Mesenchymal stem cell (in vitro differentiated cells and primary cell): ENCODE measurements at regions not wholly inside any gene's neighbourhood (a gene's known extent, or its start where the extent isn't known, plus 50 kb on each side); places are given as distances from the start of the nearest gene placed in this dataset.

ENCODE experiments used
- DNase-seq: peaks from one replicate; pipeline ENCODE4 v3.0.0-alpha.2; 2013
- H2AFZ ChIP-seq: one replicate; pipeline ENCODE4 v1.6.1; 2013; ENCODE audit warnings: low read depth, mild to moderate bottlenecking, control low read depth, inconsistent platforms, low read length, moderate library complexity
- H2AK5ac ChIP-seq: 2 replicates; pipeline ENCODE4 v1.6.1; 2013; ENCODE audit warnings: low read length, moderate library complexity, mild to moderate bottlenecking, inconsistent platforms; ENCODE audit not compliant: severe bottlenecking
- H2BK120ac ChIP-seq: one replicate; pipeline ENCODE4 v1.6.1; 2013; ENCODE audit warnings: low read depth, mild to moderate bottlenecking, inconsistent platforms, low read length, moderate library complexity
- H2BK12ac ChIP-seq, 2 experiments: one replicate each; pipeline ENCODE4 v1.6.1; 2013; ENCODE audit warnings: inconsistent platforms in 2 of 2, low read length in 2 of 2, mild to moderate bottlenecking in 2 of 2, moderate library complexity in 2 of 2, control low read depth in 1 of 2
- H2BK15ac ChIP-seq: one replicate; pipeline ENCODE4 v1.6.1; 2013; ENCODE audit warnings: mild to moderate bottlenecking, low read depth, inconsistent platforms; ENCODE audit not compliant: poor library complexity, severe bottlenecking
- H2BK5ac ChIP-seq: 2 replicates; pipeline ENCODE4 v1.6.1; 2013; ENCODE audit warnings: low read depth, mild to moderate bottlenecking, low read length, control low read depth, inconsistent platforms; ENCODE audit not compliant: poor library complexity, severe bottlenecking
- H3K14ac ChIP-seq, 2 experiments: one replicate each; pipeline ENCODE4 v1.6.1; 2013; ENCODE audit warnings: inconsistent platforms in 2 of 2, low read length in 2 of 2, control low read depth in 1 of 2, mild to moderate bottlenecking in 1 of 2, moderate library complexity in 1 of 2
- H3K18ac ChIP-seq, 2 experiments: one replicate each; pipeline ENCODE4 v1.6.1; 2013; ENCODE audit warnings: inconsistent platforms in 2 of 2, low read length in 2 of 2, control low read depth in 1 of 2, low read depth in 1 of 2, mild to moderate bottlenecking in 1 of 2
- H3K23ac ChIP-seq, 2 experiments: one replicate each; pipeline ENCODE4 v1.6.1; 2013; ENCODE audit warnings: inconsistent platforms in 2 of 2, low read length in 2 of 2, mild to moderate bottlenecking in 2 of 2, moderate library complexity in 2 of 2, control low read depth in 1 of 2
- H3K27ac ChIP-seq: 2 replicates; pipeline ENCODE4 v1.5.1; 2013; ENCODE audit warnings: mild to moderate bottlenecking, moderate library complexity, low read length, control low read depth, inconsistent platforms; ENCODE audit not compliant: poor library complexity, severe bottlenecking
- H3K27me3 ChIP-seq, 2 experiments: 2 replicates each; pipeline versions ENCODE4 v1.6.1 to v1.7.0; 2013; ENCODE audit warnings: low read length in 2 of 2, mild to moderate bottlenecking in 2 of 2, moderate library complexity in 2 of 2, control low read depth in 1 of 2, inconsistent platforms in 1 of 2; ENCODE audit not compliant: control insufficient read depth in 1 of 2, insufficient read depth in 1 of 2
- H3K36me3 ChIP-seq, 2 experiments: 2 replicates each; pipeline versions ENCODE4 v1.6.1 to v1.7.0; 2013; ENCODE audit warnings: low read length in 2 of 2, control low read depth in 1 of 2, inconsistent platforms in 1 of 2, low read depth in 1 of 2, mild to moderate bottlenecking in 1 of 2; ENCODE audit not compliant: insufficient read depth in 2 of 2, control insufficient read depth in 1 of 2
- H3K4ac ChIP-seq, 2 experiments: one replicate each; pipeline ENCODE4 v1.6.1; 2013; ENCODE audit warnings: inconsistent platforms in 2 of 2, low read length in 2 of 2, mild to moderate bottlenecking in 2 of 2, moderate library complexity in 2 of 2, control low read depth in 1 of 2, low read depth in 1 of 2
- H3K4me1 ChIP-seq: 2 replicates; pipeline ENCODE4 v1.6.1; 2013; ENCODE audit warnings: low read depth, low read length, control low read depth; ENCODE audit not compliant: control insufficient read depth, insufficient read depth
- H3K4me2 ChIP-seq: 2 replicates; pipeline ENCODE4 v1.6.1; 2013; ENCODE audit warnings: low read length, mild to moderate bottlenecking, inconsistent platforms; ENCODE audit not compliant: poor library complexity, severe bottlenecking
- H3K4me3 ChIP-seq, 2 experiments: 2 replicates each; pipeline versions ENCODE4 v1.5.1 to v1.7.0; 2013; ENCODE audit warnings: low read length in 2 of 2, mild to moderate bottlenecking in 2 of 2, control low read depth in 1 of 2, low read depth in 1 of 2; ENCODE audit not compliant: insufficient read depth in 1 of 2
- H3K79me1 ChIP-seq: replicated peaks from 2 replicates; pipeline ENCODE4 v1.6.1; 2013; ENCODE audit warnings: mild to moderate bottlenecking, control low read depth, low read length, inconsistent platforms; ENCODE audit not compliant: poor library complexity, severe bottlenecking
- H3K9ac ChIP-seq: 2 replicates; pipeline ENCODE4 v1.7.0; 2013; ENCODE audit warnings: mild to moderate bottlenecking, low read length, moderate library complexity
- H3K9me3 ChIP-seq: 2 replicates; pipeline ENCODE4 v1.7.0; 2013; ENCODE audit warnings: mild to moderate bottlenecking, low read length; ENCODE audit not compliant: control insufficient read depth
- H4K8ac ChIP-seq: one replicate; pipeline ENCODE4 v1.6.1; 2013; ENCODE audit warnings: inconsistent platforms, mild to moderate bottlenecking, low read length, moderate library complexity
- H4K91ac ChIP-seq: one replicate; pipeline ENCODE4 v1.6.1; 2013; ENCODE audit warnings: mild to moderate bottlenecking, low read length, inconsistent platforms
- WGBS: methylation state at CpG from one replicate; pipeline ENCODE4 v1.1.7; 2013; ENCODE audit warnings: mixed read lengths; 5-methylcytosine and 5-hydroxymethylcytosine counted together

DNA sequence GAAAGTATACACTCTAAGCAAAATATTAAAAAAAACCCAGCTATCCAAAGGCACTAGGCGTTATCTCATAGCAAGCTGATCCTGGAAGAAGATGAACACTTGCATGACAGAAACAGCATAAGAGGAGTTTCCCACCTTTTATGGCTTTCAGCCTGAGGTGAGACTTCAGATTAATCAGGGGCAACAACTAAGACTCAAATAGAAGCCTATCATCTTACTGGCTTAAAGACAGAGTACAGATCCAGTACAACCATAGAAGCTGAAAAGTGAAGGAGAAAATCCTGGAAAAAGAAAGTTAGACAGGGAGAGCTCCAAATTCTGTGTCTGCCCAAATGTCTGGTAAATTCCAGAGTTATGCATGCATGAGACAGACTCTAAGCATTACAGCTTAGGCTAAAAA, 360.8 kb upstream of the KCNN2 start:
- no peak overlapping the region for H2BK15ac ChIP-seq
- no peak overlapping the region for H2BK5ac ChIP-seq
- no peaks in the 10 kb centered on the region for H3K36me3 ChIP-seq
- no peak overlapping the region for H3K23ac ChIP-seq
- no peaks in the 10 kb centered on the region for H3K27me3 ChIP-seq
- no peak overlapping the region for H4K8ac ChIP-seq
- H2BK12ac ChIP-seq = no peak overlapping the region
- H2AFZ ChIP-seq = no peak overlapping the region
- no peak overlapping the region for H3K4me3 ChIP-seq
- no peak overlapping the region for H3K9ac ChIP-seq
- H4K91ac ChIP-seq = no peak overlapping the region
- no peaks in the 10 kb centered on the region for H3K4me1 ChIP-seq
- H3K14ac ChIP-seq = no peak overlapping the region
- no peak overlapping the region for H3K4me2 ChIP-seq
- DNase-seq = no peak
- no peak overlapping the region for H2AK5ac ChIP-seq
- no peak overlapping the region for H3K27ac ChIP-seq
- peaks cover 3% of the 10 kb centered on the region for H3K9me3 ChIP-seq
- no peak overlapping the region for H2BK120ac ChIP-seq
- WGBS = 96% methylated on average over 1 of the region's 1 CpG
- H3K4ac ChIP-seq = no peak overlapping the region
- no peaks in the 10 kb centered on the region for H3K79me1 ChIP-seq
- no peak overlapping the region for H3K18ac ChIP-seq

DNA sequence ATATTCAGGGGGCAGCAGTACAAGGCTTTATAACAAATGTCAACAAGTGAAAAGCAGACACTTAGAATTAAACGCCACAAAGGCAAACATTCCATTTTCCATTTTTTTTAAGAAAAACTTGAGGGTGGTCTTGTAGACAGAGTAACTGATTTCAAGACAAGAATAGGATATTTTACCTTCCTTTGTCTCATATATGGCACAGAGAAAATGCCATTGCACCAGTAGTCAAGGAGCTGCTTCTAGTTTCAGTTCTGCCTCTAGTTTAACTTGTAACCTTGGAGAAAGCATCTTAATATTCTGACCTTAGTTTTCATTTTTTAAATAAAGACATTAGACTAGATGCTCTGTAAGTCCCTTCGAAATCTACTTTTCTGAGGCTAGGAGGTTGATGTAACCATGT, 355.3 kb upstream of the KCNN2 start:
- peaks cover 3% of the 10 kb centered on the region for H3K9me3 ChIP-seq
- H2BK15ac ChIP-seq = no peak overlapping the region
- no peak overlapping the region for H2BK5ac ChIP-seq
- H3K9ac ChIP-seq = no peak overlapping the region
- H2BK12ac ChIP-seq = no peak overlapping the region
- WGBS = no CpG with 5 or more reads among the region's 2 CpGs
- no peak overlapping the region for H3K23ac ChIP-seq
- H3K27ac ChIP-seq = no peak overlapping the region
- H3K36me3 ChIP-seq = no peaks in the 10 kb centered on the region
- no peak overlapping the region for H2AFZ ChIP-seq
- no peak overlapping the region for H4K8ac ChIP-seq
- H3K4ac ChIP-seq = no peak overlapping the region
- no peak overlapping the region for H2AK5ac ChIP-seq
- no peak overlapping the region for H4K91ac ChIP-seq
- DNase-seq = no peak
- H3K4me3 ChIP-seq = no peak overlapping the region
- H3K4me1 ChIP-seq = no peaks in the 10 kb centered on the region
- no peak overlapping the region for H3K18ac ChIP-seq
- no peaks in the 10 kb centered on the region for H3K79me1 ChIP-seq
- no peak overlapping the region for H3K4me2 ChIP-seq
- H3K14ac ChIP-seq = no peak overlapping the region
- H3K27me3 ChIP-seq = no peaks in the 10 kb centered on the region
- H2BK120ac ChIP-seq = no peak overlapping the region

DNA sequence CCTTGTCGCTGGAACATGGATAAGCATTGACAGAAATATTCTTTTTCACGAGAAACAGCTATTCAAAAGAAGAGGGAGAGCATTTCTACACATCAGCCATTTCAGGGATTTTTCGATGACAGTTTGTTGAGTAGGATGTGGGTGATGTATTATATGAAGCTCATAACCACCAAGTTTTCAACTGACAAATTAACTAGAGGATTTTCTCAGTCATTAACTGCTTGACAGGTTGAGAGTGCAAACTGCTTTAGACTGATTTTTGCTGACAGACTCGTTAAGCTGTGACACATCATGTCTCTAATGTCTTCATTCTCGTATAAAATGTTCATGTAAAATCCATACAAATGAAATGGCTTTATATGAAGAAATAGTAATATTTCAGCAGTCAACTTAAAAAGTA, 354.2 kb upstream of the KCNN2 start:
- Histone ChIP-seq H2AFZ (no peak overlapping the region), H3K4ac (no peak overlapping the region), H2AK5ac (no peak overlapping the region), H3K27ac (no peak overlapping the region), H3K14ac (no peak overlapping the region), H3K23ac (no peak overlapping the region), H2BK12ac (no peak overlapping the region), H3K4me1 (no peaks in the 10 kb centered on the region), H3K4me2 (no peak overlapping the region), H3K36me3 (no peaks in the 10 kb centered on the region), H2BK120ac (no peak overlapping the region), H4K91ac (no peak overlapping the region), H2BK5ac (no peak overlapping the region), H3K9ac (no peak overlapping the region), H3K18ac (no peak overlapping the region), H3K79me1 (no peaks in the 10 kb centered on the region), H4K8ac (no peak overlapping the region), H3K27me3 (no peaks in the 10 kb centered on the region), H3K4me3 (no peak overlapping the region), H3K9me3 (peaks cover 1% of the 10 kb centered on the region), H2BK15ac (no peak overlapping the region)
- no peak for DNase-seq
- WGBS = 62% methylated on average over 3 of the region's 5 CpGs

DNA sequence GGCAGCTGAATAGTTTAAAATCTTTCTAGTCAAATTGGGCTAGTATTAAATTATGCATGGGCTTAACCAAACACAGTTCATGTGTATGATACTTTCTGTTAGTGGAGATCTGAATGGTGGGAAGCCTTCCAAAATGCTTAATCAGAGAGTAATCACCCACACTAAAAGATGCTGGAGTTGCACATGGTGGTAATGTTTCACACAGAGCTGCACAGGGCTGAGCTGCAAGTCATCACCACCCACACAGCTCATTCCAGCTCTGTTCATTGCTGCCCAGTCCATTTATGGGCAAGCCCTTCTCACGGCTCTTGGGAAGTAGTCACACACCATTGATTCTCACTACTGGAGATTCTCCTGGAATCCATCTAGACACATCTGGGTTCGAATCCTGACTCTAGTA, 351.5 kb upstream of the KCNN2 start:
- Histone ChIP-seq H3K79me1 (no peaks in the 10 kb centered on the region), H3K4me2 (no peak overlapping the region), H2AFZ (no peak overlapping the region), H3K4me3 (no peak overlapping the region), H3K9me3 (no peaks in the 10 kb centered on the region), H2AK5ac (no peak overlapping the region), H2BK120ac (no peak overlapping the region), H3K18ac (no peak overlapping the region), H3K4ac (no peak overlapping the region), H2BK5ac (no peak overlapping the region), H2BK12ac (no peak overlapping the region), H4K8ac (no peak overlapping the region), H4K91ac (no peak overlapping the region), H3K27me3 (no peaks in the 10 kb centered on the region), H3K4me1 (no peaks in the 10 kb centered on the region), H3K27ac (no peak overlapping the region), H3K36me3 (no peaks in the 10 kb centered on the region), H2BK15ac (no peak overlapping the region), H3K9ac (no peak overlapping the region), H3K23ac (no peak overlapping the region), H3K14ac (no peak overlapping the region)
- 48% methylated on average over 2 of the region's 2 CpGs for WGBS
- no peak for DNase-seq
